Duodenal mucosa (tissue), 2 donors: ENCODE measurements at regions not wholly inside any gene's neighbourhood (a gene's known extent, or its start where the extent isn't known, plus 50 kb on each side); places are given as distances from the start of the nearest gene placed in this dataset.

Source experiments
- H3K27ac ChIP-seq: one replicate; pipeline ENCODE4 v1.7.0; 2013; ENCODE audit warnings: low read depth, low read length
- H3K27me3 ChIP-seq, 2 donors: one replicate each; pipeline ENCODE4 v1.7.0; 2013; ENCODE audit warnings: low read length in 2 of 2, control low read depth in 1 of 2; ENCODE audit not compliant: insufficient read depth in 2 of 2, control insufficient read depth in 1 of 2
- H3K36me3 ChIP-seq, 2 donors: one replicate each; pipeline ENCODE4 v1.7.0; 2013; ENCODE audit warnings: low read length in 2 of 2, control low read depth in 1 of 2; ENCODE audit not compliant: insufficient read depth in 2 of 2, control insufficient read depth in 1 of 2
- H3K4me1 ChIP-seq, 2 donors: one replicate each; pipeline ENCODE4 v1.7.0; 2013; ENCODE audit warnings: low read length in 2 of 2, control low read depth in 1 of 2; ENCODE audit not compliant: insufficient read depth in 2 of 2, control insufficient read depth in 1 of 2
- H3K4me3 ChIP-seq, 2 donors: one replicate each; pipeline ENCODE4 v1.7.0; 2013; ENCODE audit warnings: low read length in 2 of 2, low read depth in 1 of 2
- H3K9ac ChIP-seq, 2 donors: one replicate each; pipeline ENCODE4 v1.7.0; 2013; ENCODE audit warnings: low read length in 2 of 2, low read depth in 1 of 2
- H3K9me3 ChIP-seq, 2 donors: one replicate each; pipeline ENCODE4 v1.7.0; 2013; ENCODE audit warnings: low read length in 2 of 2, control low read depth in 1 of 2; ENCODE audit not compliant: control insufficient read depth in 1 of 2

DNA sequence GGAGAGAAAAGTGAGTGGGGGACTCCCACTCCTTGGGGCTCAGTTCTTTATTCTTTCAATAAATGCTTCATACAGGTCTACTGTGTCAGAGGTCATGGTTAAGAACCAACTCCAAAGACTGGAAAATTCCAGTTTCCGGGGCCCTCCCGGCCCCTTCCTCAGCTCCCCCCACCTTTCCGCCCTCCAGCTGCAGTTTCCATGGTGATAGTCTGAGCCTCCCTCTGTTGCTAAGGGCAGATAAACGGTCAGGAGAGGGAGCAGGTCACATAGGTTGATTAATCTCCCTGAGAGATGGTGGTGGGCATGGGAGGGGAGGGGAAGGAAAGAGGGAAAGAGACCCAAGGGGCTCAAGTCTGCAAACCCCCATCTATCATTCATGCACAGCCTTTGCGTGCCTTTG, 131.5 kb upstream of the USP29 start:
- Histone ChIP-seq H3K4me1 (no peaks in the 10 kb centered on the region), H3K27ac (no peak overlapping the region), H3K4me3 (no peak overlapping the region), H3K27me3 (no peaks in the 10 kb centered on the region), H3K36me3 (no peaks in the 10 kb centered on the region), H3K9me3 (peaks cover 43 to 46% of the 10 kb centered on the region in 2 donors), H3K9ac (no peak overlapping the region)

DNA sequence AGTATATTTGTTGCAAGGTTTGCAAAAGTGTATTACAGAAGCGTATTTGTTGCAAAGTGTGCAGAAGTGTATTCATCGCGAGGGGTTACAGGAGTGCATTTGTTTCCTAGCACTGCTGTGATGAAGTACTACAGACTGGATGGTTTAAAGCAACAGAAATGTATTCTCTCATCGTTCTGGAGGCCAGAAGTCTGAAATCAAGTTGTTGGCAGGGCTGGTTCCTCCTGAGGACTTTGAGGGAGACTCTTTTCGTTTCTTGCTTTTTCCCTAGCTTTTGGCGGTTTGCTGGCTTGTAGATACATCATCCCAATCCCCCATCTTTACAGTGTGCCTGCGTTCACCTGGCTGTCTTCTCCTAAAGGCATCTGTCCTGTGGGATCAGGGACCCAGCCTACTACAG, 127.9 kb upstream of the USP29 start:
- no peaks in the 10 kb centered on the region for H3K27me3 ChIP-seq
- no peaks in the 10 kb centered on the region for H3K4me1 ChIP-seq
- H3K27ac ChIP-seq: no peak overlapping the region
- H3K9ac ChIP-seq: no peak overlapping the region
- peaks cover 21 to 36% of the 10 kb centered on the region in 2 donors for H3K9me3 ChIP-seq
- H3K36me3 ChIP-seq: no peaks in the 10 kb centered on the region
- no peak overlapping the region for H3K4me3 ChIP-seq

DNA sequence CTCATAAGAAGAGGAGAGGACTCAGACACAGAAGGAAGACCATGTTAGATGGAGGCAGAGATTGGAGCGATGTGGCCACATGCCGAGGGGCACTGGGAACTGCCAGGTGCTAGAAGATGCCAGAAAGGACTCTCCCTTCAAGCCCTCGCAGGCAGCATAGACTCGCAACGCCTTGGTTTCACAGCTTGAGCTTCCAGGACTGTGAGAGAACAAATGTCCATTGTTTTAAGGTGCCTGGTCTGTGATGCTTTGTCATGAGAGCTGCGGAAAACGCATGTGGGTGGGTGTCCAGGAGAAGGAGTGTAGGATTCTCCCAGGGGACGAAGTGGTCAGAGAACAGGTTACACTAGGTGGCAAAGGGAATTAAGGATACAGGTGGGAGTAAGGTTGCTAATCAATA, 125.9 kb upstream of the USP29 start:
- Histone ChIP-seq H3K9me3 (peaks cover 12 to 28% of the 10 kb centered on the region in 2 donors), H3K4me1 (no peaks in the 10 kb centered on the region), H3K36me3 (no peaks in the 10 kb centered on the region)

DNA sequence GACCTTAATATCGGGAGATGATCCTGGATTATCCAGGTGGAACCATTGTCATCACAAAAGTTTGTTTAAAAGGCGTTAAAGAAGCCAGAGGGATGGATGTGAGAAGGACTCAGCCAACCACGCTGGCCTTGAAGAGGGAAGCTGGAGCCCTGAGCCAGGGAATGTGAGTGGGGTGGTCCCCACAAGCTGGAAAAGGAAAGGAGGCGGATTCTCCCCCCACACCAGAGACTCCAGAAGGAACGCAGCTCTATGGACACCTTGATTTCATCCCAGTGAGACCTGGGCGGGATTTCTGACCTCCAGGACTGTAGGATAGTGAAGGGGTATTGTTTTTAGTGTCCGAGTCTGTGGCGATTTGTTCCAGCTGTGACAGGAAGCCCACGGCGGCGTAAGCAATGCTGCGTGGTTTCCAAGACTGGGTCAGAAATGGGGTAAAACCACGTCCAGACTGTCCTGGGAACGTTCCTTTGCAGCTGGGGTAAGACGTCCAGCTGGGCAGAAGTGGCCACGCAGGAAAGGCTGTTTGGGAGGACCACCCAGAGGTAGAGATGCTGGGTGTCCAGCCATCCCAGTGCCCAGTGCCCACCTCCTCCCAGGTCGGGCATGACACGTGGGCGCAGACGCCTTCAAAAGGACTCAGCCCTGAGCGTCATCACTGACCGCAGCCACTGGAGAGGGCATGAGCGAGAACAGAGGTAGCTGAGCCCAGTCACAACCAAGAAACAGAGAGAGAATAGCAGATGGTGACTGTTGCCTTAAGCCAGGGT, 125.4 kb upstream of the USP29 start:
- H3K36me3 ChIP-seq: no peaks in the 10 kb centered on the region
- H3K9me3 ChIP-seq: peaks cover 9 to 27% of the 10 kb centered on the region in 2 donors
- H3K27me3 ChIP-seq: no peaks in the 10 kb centered on the region
- H3K27ac ChIP-seq: no peak overlapping the region
- H3K4me3 ChIP-seq: no peak overlapping the region
- no peak overlapping the region for H3K9ac ChIP-seq
- no peaks in the 10 kb centered on the region for H3K4me1 ChIP-seq

More for the DNA sequence above, 125.9 kb upstream of the USP29 start:
- Histone ChIP-seq H3K4me3 (no peak overlapping the region), H3K9ac (no peak overlapping the region), H3K27ac (no peak overlapping the region), H3K27me3 (no peaks in the 10 kb centered on the region)

DNA sequence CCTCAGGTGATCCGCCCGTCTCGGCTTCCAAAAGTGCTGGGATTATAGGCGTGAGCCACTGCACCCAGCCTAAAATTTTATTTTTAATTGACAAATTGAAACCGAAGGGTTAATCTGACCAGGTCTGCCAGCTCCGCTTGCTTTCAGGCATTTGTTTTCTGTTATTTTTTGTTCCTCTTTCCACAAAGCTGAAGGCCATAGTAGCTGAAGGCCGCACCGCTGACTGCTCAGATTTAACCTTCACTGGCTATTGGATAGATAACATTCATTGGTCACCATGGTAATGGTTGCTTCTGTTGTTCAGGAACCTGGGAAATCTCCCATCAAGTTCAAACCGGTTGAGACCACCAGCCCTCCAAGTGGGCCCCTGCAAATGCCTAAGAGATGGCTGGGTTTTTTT, 124.5 kb upstream of the USP29 start:
- no peak overlapping the region for H3K9ac ChIP-seq
- no peaks in the 10 kb centered on the region for H3K27me3 ChIP-seq
- no peaks in the 10 kb centered on the region for H3K4me1 ChIP-seq
- H3K36me3 ChIP-seq: no peaks in the 10 kb centered on the region
- H3K4me3 ChIP-seq: no peak overlapping the region
- peaks cover 7 to 26% of the 10 kb centered on the region in 2 donors for H3K9me3 ChIP-seq
- H3K27ac ChIP-seq: no peak overlapping the region

DNA sequence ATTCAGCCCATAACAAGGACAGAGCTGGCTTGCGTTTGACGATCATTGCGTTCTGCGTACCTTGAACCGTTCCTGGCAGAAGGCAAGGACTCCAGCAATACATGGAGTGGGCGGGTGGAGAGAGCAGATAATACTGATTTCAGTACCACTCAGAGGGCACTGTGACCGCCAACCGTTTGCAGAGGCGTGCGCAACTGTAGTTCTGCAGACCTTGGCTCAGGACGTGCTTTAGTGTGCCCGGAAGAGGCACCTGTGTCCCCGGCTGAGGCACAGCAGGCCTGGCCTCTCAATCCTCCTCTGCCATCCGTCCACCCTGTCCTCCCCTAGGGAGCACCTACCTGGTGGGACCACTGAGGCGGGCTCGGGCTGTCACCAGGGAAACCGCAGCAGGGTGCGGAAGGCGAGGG, 117.6 kb upstream of the USP29 start:
- H3K9me3 ChIP-seq: peaks cover 23 to 36% of the 10 kb centered on the region in 2 donors
- no peaks in the 10 kb centered on the region for H3K36me3 ChIP-seq
- no peaks in the 10 kb centered on the region for H3K27me3 ChIP-seq
- no peaks in the 10 kb centered on the region for H3K4me1 ChIP-seq
- no peak overlapping the region for H3K27ac ChIP-seq
- H3K9ac ChIP-seq: no peak overlapping the region
- H3K4me3 ChIP-seq: no peak overlapping the region

DNA sequence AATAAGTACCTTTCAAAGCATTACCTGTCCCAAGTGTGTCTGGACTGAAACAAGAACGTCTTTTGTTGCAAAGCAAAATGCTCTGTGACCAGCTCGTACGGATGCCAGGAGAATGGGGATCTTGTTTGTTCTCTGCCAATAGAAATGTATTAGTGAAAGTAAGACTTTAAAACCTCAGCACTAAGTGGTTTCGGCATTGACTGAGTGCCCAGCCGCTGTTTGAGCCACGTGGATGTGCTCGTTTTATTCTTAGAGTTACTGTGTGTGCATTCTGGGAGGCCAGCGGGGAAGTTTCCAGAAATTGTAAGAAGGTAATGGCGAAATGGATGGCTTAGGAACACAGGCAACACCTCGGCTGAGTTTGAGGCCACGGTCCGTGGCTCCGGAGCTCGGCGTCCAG, 117.1 kb upstream of the USP29 start:
- H3K9ac ChIP-seq: no peak overlapping the region
- H3K27ac ChIP-seq: no peak overlapping the region
- H3K27me3 ChIP-seq: no peaks in the 10 kb centered on the region
- peaks cover 24 to 37% of the 10 kb centered on the region in 2 donors for H3K9me3 ChIP-seq
- no peaks in the 10 kb centered on the region for H3K4me1 ChIP-seq
- no peak overlapping the region for H3K4me3 ChIP-seq
- no peaks in the 10 kb centered on the region for H3K36me3 ChIP-seq

DNA sequence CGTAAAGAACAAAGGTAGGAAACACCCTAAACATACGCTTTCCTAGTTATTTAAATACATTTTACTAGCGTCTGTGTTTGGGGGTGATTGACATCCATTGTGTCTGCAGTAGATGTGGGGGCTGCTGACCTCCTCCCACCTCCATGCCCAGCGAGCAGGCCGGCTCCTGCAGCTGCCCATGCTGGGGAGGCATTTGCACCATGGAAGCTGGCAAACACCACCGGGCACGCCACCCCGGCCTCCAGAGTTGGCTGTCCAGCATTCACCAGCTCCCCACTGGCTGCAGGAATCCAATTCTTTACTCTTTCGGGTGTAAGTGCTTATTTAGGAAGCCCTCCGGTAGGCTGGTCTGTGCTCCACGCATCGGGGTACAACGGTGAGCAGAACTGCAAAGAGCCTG, 115.4 kb upstream of the USP29 start:
- H3K4me1 ChIP-seq: no peaks in the 10 kb centered on the region
- H3K9ac ChIP-seq: no peak overlapping the region
- no peaks in the 10 kb centered on the region for H3K36me3 ChIP-seq
- no peak overlapping the region for H3K27ac ChIP-seq
- H3K4me3 ChIP-seq: no peak overlapping the region
- no peaks in the 10 kb centered on the region for H3K27me3 ChIP-seq
- peaks cover 32 to 34% of the 10 kb centered on the region in 2 donors for H3K9me3 ChIP-seq

DNA sequence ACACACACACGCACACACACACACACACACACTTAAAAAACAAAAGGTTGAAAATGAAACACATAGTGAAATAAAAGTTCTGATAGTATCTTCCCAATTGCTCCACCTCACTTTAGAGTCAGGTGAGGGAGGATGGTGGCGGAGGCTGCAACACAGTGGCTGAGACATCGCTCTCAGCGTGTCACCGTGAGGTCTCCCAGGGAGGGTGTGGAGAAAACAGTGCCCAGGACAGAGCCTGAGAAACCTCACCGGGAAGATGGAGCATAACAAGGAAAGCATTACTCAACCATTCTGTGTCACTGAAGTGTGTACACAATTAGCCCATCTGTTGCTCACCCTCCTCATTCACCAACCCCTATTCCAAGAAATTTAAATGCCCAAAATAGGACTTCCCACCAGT, 111.4 kb upstream of the USP29 start:
- H3K36me3 ChIP-seq: no peaks in the 10 kb centered on the region

DNA sequence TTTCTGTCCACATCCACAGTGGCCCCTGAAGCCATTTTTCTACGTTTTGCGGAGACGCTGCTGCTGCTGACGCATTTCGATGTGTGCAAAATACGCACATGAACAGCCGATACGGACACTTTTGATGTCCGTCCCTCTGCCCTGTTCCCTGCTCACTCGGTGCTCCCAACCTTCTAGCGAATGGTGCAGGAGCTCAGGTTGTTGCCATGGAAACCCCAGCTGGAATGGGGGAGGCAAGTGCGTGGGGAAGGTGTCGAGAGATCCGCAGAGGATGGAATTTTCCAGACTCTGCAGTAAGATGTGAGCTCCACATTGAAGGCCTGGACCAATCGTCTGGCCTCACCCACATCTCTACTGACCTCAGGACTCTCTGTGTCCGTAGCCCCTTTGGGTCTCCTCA, 109.2 kb upstream of the USP29 start:
- Histone ChIP-seq H3K4me3 (no peak overlapping the region), H3K9me3 (peaks cover 32 to 36% of the 10 kb centered on the region in 2 donors), H3K27ac (no peak overlapping the region), H3K36me3 (no peaks in the 10 kb centered on the region), H3K9ac (no peak overlapping the region), H3K4me1 (no peaks in the 10 kb centered on the region), H3K27me3 (no peaks in the 10 kb centered on the region)

More for the DNA sequence above, 111.4 kb upstream of the USP29 start:
- Histone ChIP-seq H3K9me3 (peaks cover 36 to 37% of the 10 kb centered on the region in 2 donors), H3K4me3 (no peak overlapping the region), H3K9ac (no peak overlapping the region), H3K4me1 (no peaks in the 10 kb centered on the region), H3K27ac (no peak overlapping the region), H3K27me3 (no peaks in the 10 kb centered on the region)
